ENCODE measurements at regions not wholly inside any gene's neighbourhood (a gene's known extent, or its start where the extent isn't known, plus 50 kb on each side); places are given as distances from the start of the nearest gene placed in this dataset.

GRCh38 chr18:14930576-14930975, 182.6 kb downstream of the ANKRD30B start:
- DNase-seq (no peak), ATAC-seq (ENCODE audit: low read depth) (no peak)
- intact Hi-C loops (cut with micrococcal nuclease): no loop called here
- TF ChIP-seq, protein P1, sequence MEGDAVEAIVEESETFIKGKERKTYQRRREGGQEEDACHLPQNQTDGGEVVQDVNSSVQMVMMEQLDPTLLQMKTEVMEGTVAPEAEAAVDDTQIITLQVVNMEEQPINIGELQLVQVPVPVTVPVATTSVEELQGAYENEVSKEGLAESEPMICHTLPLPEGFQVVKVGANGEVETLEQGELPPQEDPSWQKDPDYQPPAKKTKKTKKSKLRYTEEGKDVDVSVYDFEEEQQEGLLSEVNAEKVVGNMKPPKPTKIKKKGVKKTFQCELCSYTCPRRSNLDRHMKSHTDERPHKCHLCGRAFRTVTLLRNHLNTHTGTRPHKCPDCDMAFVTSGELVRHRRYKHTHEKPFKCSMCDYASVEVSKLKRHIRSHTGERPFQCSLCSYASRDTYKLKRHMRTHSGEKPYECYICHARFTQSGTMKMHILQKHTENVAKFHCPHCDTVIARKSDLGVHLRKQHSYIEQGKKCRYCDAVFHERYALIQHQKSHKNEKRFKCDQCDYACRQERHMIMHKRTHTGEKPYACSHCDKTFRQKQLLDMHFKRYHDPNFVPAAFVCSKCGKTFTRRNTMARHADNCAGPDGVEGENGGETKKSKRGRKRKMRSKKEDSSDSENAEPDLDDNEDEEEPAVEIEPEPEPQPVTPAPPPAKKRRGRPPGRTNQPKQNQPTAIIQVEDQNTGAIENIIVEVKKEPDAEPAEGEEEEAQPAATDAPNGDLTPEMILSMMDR (IDR thresholded peaks at IDR 0.05): no peak
- POLR2A ChIA-PET: no interaction called here
- CTCF ChIA-PET: no interaction called here
- Mint-ChIP-seq H3K27me3 (no peaks in the 10 kb centered on the region), H3K9me3 (no peaks in the 10 kb centered on the region), H3K36me3 (ENCODE audit: low read depth) (no peaks in the 10 kb centered on the region), H3K4me1 (no peaks in the 10 kb centered on the region), H3K27ac (no peak overlapping the region), H3K4me3 (no peak overlapping the region)

GRCh38 chr18:14933049-14933851, 185.3 kb downstream of the ANKRD30B start:
- ChIA-PET CTCF (no interaction called here), POLR2A (no interaction called here)
- no peaks in the 10 kb centered on the region for H3K4me1 Mint-ChIP-seq
- DNase-seq (no peak), ATAC-seq (ENCODE audit: low read depth) (no peak)
- no peaks in the 10 kb centered on the region for H3K36me3 Mint-ChIP-seq (ENCODE audit: low read depth)
- H3K27ac Mint-ChIP-seq: no peak overlapping the region
- TF ChIP-seq, protein P1 (IDR thresholded peaks at IDR 0.05): no peak
- intact Hi-C loops (cut with micrococcal nuclease): no loop called here
- H3K27me3 Mint-ChIP-seq: no peaks in the 10 kb centered on the region
- H3K4me3 Mint-ChIP-seq: no peak overlapping the region
- no peaks in the 10 kb centered on the region for H3K9me3 Mint-ChIP-seq

- Mint-ChIP-seq H3K4me1 (no peaks in the 10 kb centered on the region), H3K36me3 (ENCODE audit: low read depth) (no peaks in the 10 kb centered on the region), H3K27me3 (no peaks in the 10 kb centered on the region), H3K9me3 (no peaks in the 10 kb centered on the region), H3K27ac (no peak overlapping the region), H3K4me3 (no peak overlapping the region)
- no peak for DNase-seq
- TF ChIP-seq, protein P1 (IDR thresholded peaks at IDR 0.05): no peak
- intact Hi-C loops (cut with micrococcal nuclease): no loop called here
- CTCF ChIA-PET: no interaction called here
- POLR2A ChIA-PET: no interaction called here
- ATAC-seq (ENCODE audit: low read depth): no peak
Measured at GRCh38 chr18:14933964-14934363, 186.0 kb downstream of the ANKRD30B start.

- ATAC-seq (ENCODE audit: low read depth): no peak
- CTCF ChIA-PET: no interaction called here
- Mint-ChIP-seq H3K27ac (no peak overlapping the region), H3K4me1 (no peaks in the 10 kb centered on the region), H3K4me3 (no peak overlapping the region), H3K36me3 (ENCODE audit: low read depth) (no peaks in the 10 kb centered on the region), H3K9me3 (no peaks in the 10 kb centered on the region), H3K27me3 (no peaks in the 10 kb centered on the region)
- TF ChIP-seq, protein P1 (IDR thresholded peaks at IDR 0.05): no peak
- no peak for DNase-seq
- POLR2A ChIA-PET: no interaction called here
- intact Hi-C loops (cut with micrococcal nuclease): no loop called here
Measured at GRCh38 chr18:14935210-14935609, 187.2 kb downstream of the ANKRD30B start.

GRCh38 chr18:14936313-14936712, 188.3 kb downstream of the ANKRD30B start:
- intact Hi-C loops (cut with micrococcal nuclease): no loop called here
- CTCF ChIA-PET: no interaction called here

More at GRCh38 chr18:14936313-14936712, 188.3 kb downstream of the ANKRD30B start:
- DNase-seq (no peak), ATAC-seq (ENCODE audit: low read depth) (no peak)
- H3K36me3 Mint-ChIP-seq (ENCODE audit: low read depth): no peaks in the 10 kb centered on the region
- no peak overlapping the region for H3K27ac Mint-ChIP-seq
- H3K27me3 Mint-ChIP-seq: no peaks in the 10 kb centered on the region
- POLR2A ChIA-PET: no interaction called here
- TF ChIP-seq, protein P1 (IDR thresholded peaks at IDR 0.05): no peak
- no peaks in the 10 kb centered on the region for H3K9me3 Mint-ChIP-seq
- H3K4me3 Mint-ChIP-seq: no peak overlapping the region
- no peaks in the 10 kb centered on the region for H3K4me1 Mint-ChIP-seq
